Ascending aorta (tissue), 2 donors: ENCODE measurements at regions not wholly inside any gene's neighbourhood (a gene's known extent, or its start where the extent isn't known, plus 50 kb on each side); places are given as distances from the start of the nearest gene placed in this dataset.

Source experiments
- DNase-seq, 2 donors: peaks; one replicate each; pipeline ENCODE4 v3.0.0-alpha.2; 2019; ENCODE audit warnings: low spot score in 2 of 2
- H3K27ac ChIP-seq, 2 donors: fragments of 200-600 bp; sonication (generic); one replicate each; pipeline ENCODE4 v1.5.1; 2016 to 2017; ENCODE audit warnings: mild to moderate bottlenecking in 1 of 2
- H3K27me3 ChIP-seq: fragments of 200-600 bp; sonication (generic); one replicate; pipeline ENCODE4 v1.5.1; 2017
- H3K36me3 ChIP-seq, 2 donors: fragments of 200-600 bp; sonication (generic); one replicate each; pipeline ENCODE4 v1.5.1; 2016
- H3K4me1 ChIP-seq, 2 donors: fragments of 200-600 bp; sonication (generic); one replicate each; pipeline ENCODE4 v1.5.1; 2016 to 2017; ENCODE audit warnings: mild to moderate bottlenecking in 1 of 2
- H3K4me3 ChIP-seq, 2 donors: fragments of 200-600 bp; sonication (generic); one replicate each; pipeline ENCODE4 v1.5.1; 2016 to 2017; ENCODE audit warnings: mild to moderate bottlenecking in 1 of 2
- H3K9me3 ChIP-seq, 2 donors: fragments of 200-600 bp; sonication (generic); one replicate each; pipeline ENCODE4 v1.5.1; 2016
- intact Hi-C: fragments of 100-400 bp; cut with DNase I; formaldehyde crosslinking; loops from one replicate; pipeline ENCODE4 v1.15.1; 2023
- TF ChIP-seq, protein P1 (sequence below), 3 experiments: fragments of 200-600 bp in 2 of 3; fragments of 450-650 bp in 1 of 3; sonication (generic) in 2 of 3; IDR thresholded peaks; one replicate each; pipeline ENCODE4 v1.5.1; 2016 to 2019; ENCODE audit warnings: antibody characterized with exemption in 3 of 3, mild to moderate bottlenecking in 1 of 3, moderate library complexity in 1 of 3

DNA sequence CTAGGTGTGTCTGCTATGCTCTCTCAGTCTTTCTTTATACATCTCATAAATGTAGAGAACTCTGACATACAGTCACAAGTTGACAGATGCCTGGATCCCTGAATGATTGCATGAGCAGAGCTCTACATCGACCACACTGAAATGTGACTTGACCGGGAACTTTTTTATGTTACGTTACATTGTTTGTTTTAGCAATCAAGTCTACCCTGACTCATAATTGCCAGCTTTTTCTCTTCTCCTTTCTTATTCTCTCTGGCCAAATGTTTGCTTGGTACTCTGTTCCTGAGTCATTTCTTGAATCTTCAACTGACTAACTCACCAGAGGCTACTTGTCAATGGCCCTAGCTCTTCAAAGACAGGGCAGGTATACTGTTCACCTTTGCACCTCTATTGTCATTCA lies 213.6 kb upstream of the DTNBP1 start:
- no peak overlapping the region for H3K4me3 ChIP-seq
- H3K27ac ChIP-seq, result no peak overlapping the region
- DNase-seq, result no peak
- H3K4me1 ChIP-seq, result no peaks in the 10 kb centered on the region
- no peaks in the 10 kb centered on the region for H3K36me3 ChIP-seq
- intact Hi-C loops, result no loop called here
- H3K27me3 ChIP-seq, result no peaks in the 10 kb centered on the region
- TF ChIP-seq, protein P1, sequence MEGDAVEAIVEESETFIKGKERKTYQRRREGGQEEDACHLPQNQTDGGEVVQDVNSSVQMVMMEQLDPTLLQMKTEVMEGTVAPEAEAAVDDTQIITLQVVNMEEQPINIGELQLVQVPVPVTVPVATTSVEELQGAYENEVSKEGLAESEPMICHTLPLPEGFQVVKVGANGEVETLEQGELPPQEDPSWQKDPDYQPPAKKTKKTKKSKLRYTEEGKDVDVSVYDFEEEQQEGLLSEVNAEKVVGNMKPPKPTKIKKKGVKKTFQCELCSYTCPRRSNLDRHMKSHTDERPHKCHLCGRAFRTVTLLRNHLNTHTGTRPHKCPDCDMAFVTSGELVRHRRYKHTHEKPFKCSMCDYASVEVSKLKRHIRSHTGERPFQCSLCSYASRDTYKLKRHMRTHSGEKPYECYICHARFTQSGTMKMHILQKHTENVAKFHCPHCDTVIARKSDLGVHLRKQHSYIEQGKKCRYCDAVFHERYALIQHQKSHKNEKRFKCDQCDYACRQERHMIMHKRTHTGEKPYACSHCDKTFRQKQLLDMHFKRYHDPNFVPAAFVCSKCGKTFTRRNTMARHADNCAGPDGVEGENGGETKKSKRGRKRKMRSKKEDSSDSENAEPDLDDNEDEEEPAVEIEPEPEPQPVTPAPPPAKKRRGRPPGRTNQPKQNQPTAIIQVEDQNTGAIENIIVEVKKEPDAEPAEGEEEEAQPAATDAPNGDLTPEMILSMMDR (IDR thresholded peaks at IDR 0.05), result no peak
- no peaks in the 10 kb centered on the region for H3K9me3 ChIP-seq

DNA sequence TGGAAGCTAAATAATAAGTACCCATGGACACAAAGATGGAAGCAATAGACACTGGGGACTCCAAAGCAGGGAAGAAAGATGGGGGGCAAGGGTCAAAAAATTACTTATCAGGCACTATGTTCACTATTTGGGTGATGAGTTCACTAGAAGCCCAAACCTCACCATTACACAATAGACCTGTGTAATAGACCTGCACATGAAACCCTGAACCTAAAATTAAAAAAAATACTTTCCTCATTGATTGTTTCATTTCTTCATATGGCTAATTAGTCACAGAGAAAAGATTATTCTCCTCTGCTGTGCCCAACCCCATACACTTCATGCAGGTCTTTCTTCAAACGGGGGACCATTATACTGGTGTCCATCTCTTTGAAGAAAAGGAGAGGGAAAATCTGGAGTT lies 213.0 kb upstream of the DTNBP1 start:
- Histone ChIP-seq H3K9me3 (no peaks in the 10 kb centered on the region), H3K36me3 (no peaks in the 10 kb centered on the region), H3K27ac (no peak overlapping the region), H3K4me1 (no peaks in the 10 kb centered on the region), H3K27me3 (no peaks in the 10 kb centered on the region), H3K4me3 (no peak overlapping the region)
- no peak for DNase-seq
- intact Hi-C loops, result no loop called here
- TF ChIP-seq, protein P1 (IDR thresholded peaks at IDR 0.05), result no peak

DNA sequence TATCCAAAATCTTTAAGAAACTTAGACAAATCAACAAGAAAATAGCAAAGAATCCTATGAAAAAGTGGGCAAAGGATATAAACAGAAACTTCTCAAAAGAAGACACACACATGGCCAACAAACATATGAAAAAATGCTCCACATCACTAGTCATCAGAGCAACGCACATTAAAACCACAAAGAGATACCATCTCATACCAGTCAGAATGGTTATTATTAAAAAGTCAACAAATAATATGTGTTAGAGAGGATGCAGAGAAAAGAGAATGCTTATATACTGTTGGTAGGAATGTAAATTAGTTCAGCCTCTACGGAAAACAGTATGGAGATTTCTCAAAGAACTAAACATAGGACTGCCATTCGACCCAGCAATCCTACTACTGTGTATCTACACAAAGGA lies 212.0 kb upstream of the DTNBP1 start:
- Histone ChIP-seq H3K4me3 (no peak overlapping the region), H3K9me3 (no peaks in the 10 kb centered on the region), H3K27ac (no peak overlapping the region), H3K4me1 (no peaks in the 10 kb centered on the region), H3K36me3 (no peaks in the 10 kb centered on the region), H3K27me3 (no peaks in the 10 kb centered on the region)
- intact Hi-C loops, result no loop called here
- TF ChIP-seq, protein P1 (IDR thresholded peaks at IDR 0.05), result no peak
- DNase-seq, result no peak

DNA sequence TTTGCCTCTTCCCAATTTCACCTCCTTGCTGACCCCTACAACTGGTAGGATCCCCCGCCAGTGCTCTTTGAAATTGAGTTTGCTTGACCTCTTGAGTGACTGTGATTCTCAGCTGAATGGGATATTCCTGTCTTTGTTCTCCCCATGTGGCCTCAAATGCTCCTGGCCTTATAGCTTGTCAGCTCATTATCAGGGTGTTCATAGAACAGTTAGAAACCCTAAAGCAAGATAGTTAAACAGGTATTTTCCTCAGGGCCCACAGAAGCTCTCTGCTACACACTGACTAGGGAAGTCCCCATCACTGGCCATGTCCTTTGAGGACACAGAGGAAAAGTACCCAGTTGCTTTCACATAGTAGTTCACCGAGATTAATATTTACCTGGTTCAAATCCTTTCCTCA lies 211.5 kb upstream of the DTNBP1 start:
- Histone ChIP-seq H3K27ac (no peak overlapping the region), H3K9me3 (no peaks in the 10 kb centered on the region), H3K27me3 (no peaks in the 10 kb centered on the region), H3K4me3 (no peak overlapping the region), H3K36me3 (no peaks in the 10 kb centered on the region), H3K4me1 (no peaks in the 10 kb centered on the region)
- intact Hi-C loops, result no loop called here
- DNase-seq, result no peak
- TF ChIP-seq, protein P1 (IDR thresholded peaks at IDR 0.05), result no peak

DNA sequence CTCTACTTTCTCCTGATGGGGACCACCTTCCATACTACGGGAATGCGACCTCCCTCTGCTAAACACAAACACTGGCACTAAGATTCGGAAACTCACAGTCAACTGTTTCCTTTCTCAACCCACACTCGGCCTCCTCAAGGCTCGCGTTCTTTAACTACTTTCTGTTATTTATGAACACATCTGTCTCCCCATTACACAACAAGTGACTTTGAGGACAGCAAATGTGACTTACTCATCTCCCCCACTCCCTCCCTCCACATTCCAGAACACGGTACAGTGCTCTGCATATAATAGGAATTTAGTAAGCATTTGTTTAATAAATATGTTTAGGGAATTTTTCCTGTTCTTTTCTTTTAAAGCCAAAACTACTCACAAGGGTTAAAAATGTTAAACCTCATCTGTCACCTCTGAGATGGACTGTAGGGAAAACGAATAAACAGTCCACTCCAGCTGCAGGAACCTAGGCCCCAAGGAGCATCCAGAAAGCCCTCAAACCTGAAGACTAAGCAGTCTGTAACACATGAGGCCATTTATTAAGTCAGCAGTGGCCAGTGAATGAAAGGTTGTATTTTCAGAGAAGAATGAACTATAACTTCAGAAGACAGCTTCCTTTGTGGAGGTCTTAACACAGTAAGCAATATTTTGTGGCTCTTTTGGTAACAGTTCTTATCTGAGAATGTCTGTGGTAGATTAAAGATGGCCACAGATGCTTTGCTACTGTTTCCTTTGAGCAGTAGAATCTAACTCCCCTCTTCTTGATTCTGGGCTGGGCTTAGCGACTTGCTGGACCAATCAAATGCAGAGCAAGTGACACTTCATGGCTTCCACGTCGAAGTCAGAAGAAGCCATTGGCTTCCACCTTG lies 209.6 kb upstream of the DTNBP1 start:
- TF ChIP-seq, protein P1 (IDR thresholded peaks at IDR 0.05), result no peak
- Histone ChIP-seq H3K27ac (no peak overlapping the region), H3K9me3 (no peaks in the 10 kb centered on the region), H3K4me3 (no peak overlapping the region), H3K36me3 (no peaks in the 10 kb centered on the region), H3K27me3 (no peaks in the 10 kb centered on the region), H3K4me1 (no peaks in the 10 kb centered on the region)
- intact Hi-C loops, result no loop called here
- DNase-seq, result no peak
